ENCODE measurements at regions not wholly inside any gene's neighbourhood (a gene's known extent, or its start where the extent isn't known, plus 50 kb on each side); places are given as distances from the start of the nearest gene placed in this dataset.

DNA sequence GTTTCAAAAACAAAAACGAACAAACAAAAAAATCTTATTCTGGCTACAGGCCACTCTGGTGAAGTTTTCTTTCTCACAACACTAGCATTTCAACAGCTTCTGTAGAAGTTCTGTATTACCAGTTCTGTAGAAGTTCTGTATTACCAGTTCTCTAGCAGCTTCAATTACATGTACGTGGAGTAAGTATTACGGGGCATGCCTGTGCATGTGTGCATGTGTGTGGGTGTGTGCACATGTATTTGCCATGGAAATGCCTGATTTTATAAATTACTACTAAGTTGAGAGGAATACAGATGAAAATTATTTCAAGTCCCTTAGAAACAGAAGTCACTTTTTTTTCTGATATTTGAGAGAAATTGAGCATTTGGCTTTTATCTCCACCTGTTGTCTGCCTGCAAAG lies 414.2 kb downstream of the FOXO1 start:
- no peak for DNase-seq (ENCODE audit: low spot score)

DNA sequence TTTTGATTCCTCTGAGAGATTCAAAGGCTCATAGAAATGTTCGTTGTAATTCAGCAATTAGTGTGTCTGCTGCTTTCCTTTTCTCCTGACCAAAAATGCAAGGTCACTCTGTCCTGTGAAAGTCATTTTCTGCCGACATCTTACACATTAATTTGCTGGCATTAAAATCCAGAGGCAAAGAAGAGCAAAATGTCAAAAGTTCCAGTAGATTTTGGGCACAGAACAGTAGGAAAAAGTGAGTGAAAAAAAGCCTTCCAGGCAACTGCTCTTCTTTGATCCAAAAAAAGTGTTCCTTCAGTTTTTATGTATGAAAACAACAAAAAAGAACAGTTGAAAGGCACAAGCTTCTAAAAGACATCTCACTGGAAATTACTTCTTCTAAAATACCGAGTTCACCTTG lies 413.8 kb downstream of the FOXO1 start:
- no peak for DNase-seq (ENCODE audit: low spot score)

DNA sequence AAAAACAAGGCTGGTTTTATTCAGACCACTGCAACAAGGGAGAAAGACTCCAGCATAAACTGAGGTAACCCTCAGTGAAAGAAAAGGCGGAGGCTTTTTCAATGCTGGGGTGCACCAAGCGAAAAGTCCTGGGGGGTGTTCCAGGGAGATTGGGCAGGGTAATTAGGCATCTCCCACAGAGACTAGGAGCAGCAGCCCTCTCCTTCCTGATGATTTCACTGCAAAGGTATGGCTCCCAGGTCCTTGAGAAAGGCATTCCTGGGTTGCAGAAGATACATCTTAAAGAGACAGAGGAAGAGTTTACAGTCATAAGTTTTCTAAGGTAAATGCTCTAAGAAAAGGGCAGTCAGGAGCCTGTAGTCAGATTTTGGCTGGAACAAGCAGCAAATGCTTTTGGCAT lies 412.0 kb downstream of the FOXO1 start:
- no peak for DNase-seq (ENCODE audit: low spot score)

DNA sequence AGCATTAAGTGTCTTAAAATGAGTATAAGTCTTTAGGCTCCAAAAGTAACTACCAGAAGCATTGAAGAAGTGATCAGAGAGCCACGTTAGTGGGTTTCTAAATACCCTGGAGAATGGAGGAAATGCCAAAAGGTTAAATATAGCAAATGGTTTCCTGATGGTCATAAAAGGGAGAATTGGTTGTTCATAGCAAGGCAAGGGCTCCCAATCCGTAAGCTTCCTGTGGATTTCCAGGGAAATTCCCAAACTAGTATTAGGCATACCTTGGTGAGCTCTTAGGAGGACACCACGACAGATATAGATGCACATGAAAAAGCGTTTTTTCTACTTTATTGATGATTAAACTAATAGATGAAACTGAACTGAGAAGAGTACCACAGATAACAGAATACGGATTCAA lies 410.9 kb downstream of the FOXO1 start:
- DNase-seq (ENCODE audit: low spot score), result no peak

DNA sequence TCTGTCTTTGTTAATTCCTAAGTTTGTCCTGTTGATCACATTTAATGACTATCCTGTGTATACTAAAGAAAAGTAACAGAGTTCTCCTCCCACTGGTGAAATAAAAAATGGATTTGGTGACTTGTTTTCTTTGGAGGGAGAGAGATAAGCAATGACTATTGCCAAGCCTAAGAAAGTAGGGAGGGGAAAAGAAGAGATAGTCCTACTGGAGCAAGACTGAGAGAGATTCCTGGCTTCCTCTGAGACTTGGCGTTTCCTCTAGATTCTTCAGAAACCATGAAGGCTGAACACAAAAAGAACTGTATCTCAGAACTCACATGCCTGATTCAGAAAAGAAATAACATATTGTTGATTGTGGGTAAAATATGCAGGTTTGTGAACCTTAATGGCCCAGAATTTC lies 406.5 kb downstream of the FOXO1 start:
- no peak for DNase-seq (ENCODE audit: low spot score)

DNA sequence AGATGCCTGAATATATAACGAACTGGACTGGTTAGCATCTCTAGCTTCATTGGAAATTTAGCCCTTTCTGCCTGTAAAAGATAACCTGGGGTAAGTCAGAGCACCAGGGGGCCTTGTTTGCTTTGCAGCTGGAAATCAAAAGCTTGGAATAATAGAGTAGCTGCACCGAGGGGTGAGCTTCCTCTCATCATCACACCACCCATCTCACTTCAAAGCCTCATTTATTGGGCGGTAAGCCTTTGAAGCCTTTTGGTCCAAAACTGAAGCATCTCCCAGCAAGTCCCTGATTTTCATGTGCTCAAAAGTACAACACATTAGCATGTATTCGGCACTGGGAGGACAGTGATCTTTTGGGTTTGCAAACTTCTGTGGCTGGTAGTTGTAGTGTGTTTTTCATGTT lies 405.1 kb downstream of the FOXO1 start:
- peak; percentile 92 for DNase-seq (ENCODE audit: low spot score)

DNA sequence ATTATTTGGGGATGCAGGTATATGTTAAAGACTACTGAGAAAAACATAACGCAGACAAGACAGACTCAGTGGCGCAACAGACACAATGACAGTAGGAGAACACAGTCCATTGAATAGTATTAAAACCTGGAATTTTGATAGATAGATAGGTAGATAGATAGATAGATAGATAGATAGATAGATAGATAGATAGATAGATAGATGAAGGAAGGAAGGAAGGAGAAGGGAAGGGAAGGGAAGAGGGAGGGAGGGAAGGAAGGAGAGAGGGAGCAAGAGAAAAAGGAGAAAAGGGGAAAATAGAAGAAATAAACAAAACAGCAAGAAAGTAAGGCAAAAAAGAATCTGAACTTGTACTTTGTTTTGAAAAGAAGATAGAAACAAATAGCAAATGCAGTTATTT lies 404.5 kb downstream of the FOXO1 start:
- DNase-seq (ENCODE audit: low spot score), result no peak

DNA sequence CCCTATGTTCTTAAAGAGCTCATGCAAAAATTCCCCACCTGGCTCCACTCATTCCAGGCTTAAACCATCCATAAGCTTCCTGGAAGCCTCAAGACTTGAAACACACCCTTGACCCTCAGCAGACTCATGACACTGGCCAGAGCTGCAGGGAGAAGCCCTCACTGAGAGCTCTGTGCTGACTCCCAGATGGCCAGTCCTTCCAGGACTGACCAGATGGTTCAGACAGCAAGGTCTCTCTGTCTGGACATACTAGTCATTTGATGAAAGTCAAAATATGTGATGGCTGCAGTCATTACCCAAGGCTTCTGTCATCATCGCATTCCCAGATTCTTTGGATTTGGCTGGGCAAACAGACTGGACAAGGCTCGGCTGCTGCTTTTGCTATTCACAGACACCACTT lies 397.4 kb downstream of the FOXO1 start:
- no peak for DNase-seq (ENCODE audit: low spot score)

DNA sequence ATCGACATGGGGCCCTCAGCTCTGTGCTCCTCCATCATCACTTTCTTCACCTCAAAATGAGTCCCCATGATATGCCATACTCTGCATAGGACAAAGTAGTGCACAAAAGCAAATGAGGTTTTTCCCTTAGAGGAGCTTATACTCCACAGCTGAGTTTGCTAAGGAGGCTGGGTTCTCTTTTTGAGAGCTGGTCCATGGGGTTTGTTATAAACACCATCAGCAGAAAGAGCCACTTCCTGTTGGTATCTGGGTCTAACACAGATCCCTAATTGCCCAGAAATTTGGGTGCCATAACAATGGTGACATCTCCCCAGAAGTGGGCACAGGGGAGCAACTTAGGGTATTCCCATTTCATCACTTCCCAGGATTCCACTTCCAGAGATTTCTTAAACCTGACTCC lies 395.7 kb downstream of the FOXO1 start:
- DNase-seq (ENCODE audit: low spot score), result no peak

DNA sequence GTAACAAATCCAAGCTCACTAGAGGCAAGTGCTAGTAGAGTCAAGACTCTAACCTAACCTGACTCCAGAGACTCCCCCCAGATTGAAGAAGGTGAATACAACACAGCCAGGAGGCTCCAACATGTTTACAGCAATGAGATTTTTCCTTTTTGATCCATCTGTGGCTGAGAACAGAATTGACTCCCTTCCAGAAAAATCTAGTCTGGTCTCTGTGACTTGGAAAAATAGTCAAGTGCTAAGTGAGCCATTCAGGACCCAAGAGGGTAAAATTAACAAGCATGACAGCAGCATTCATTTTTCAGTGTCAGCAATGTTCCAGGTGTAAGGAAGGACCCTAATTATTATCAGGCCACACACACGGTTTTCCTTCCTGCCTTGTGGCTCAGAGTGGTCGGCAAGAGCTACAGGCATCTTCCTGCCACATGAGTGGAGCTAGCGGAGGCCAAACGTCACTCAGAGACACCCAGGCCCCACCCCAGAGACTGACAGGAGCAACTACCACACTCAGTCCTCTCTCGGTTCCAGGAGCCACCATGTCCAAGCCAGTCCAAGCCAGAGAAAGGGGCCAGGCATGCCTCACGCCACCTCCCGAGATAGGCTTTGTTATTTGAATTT lies 395.1 kb downstream of the FOXO1 start:
- DNase-seq (ENCODE audit: low spot score), result no peak

DNA sequence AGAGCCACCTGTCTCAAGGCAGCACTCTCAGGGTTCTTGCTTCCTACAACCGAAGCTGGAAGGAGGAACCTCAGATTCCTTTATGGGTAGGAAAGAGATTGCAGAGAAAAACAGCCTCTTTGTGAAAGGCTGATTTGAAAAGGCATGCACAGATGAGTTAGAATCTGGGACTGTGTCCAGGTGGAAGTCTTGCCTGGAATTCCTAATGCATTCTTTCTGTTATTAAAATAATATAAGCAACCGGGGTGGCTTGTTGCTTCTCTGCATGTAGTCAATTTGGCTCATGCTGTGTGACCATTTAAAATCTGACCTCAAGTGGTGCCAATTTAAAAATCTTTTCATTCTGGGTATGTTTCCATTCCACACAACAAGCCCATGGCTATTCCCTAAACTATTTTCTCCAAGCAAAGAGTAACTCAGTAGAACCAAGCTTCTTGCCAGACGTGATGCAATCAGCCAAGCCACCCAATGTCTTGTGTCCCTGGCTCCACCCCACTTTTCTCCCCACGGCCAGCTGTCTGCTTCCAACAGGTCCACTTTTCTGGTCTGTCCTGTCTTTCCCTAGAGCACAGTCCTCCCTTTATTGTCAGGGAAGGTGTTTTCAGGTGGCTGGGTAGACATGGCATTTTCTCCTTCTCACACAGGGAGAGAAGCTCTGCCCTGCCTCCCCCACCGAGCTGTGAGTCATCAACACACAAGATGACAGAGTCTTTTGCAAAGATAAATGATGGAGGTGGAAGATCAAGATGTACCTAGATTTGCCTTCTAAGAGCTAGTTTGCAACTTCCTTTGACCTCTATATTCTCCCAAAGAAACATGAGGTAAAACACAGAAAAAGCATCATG lies 394.3 kb downstream of the FOXO1 start:
- peak; percentile 15 for DNase-seq (ENCODE audit: low spot score)

DNA sequence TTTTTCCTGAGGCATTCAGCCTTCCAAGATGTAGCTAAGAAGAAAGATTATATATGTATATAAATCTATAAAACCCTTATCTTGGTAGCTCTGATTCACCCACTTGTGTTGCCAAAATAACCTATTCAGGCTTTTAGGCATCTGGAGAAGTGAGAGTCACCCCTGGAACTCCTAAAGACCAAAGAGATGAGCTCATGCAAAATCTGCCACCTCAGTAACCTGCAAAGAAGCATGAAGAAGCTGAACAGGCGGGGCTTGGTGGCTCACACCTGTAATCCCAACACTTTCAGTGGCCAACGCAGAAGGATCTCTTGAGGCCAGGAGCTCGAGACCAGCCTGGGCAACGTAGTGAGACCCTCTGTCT lies 393.7 kb downstream of the FOXO1 start:
- DNase-seq (ENCODE audit: low spot score), result no peak

DNA sequence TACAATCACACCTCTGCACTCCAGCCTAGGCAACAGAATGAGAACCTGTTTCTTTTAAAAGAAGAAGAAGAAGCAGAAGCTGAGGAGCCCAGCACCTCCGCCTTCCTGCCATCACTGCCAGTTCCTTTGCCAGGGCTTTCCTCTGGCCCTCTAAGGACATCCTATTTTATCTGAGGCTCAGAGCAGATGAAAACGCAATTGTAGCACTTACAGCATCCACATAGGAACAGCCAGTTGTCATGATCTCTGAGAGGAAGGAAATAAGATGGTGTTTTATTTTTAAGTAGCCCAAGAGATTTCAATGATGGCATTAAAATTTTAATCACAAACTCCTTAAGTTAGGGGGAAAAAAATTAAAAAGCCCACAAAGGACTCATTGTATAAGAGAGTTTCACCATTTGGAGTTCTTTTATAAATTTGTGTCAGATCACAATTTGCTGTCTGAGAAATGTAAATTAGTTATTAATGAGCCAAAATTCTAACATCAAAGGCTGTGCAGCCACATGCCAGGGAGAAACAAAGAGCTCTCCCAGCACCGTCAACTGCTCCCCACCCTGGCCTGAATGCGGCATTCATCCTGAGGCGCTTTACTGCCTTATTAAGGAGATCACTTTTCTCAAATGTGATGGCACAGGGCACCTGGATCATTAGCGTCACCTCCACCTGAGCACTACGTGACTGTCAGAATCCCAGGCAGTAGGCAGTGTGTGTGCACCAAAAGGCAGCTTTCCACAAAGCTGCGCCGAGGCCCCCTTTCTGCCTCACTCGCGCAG lies 393.0 kb downstream of the FOXO1 start:
- no peak for DNase-seq (ENCODE audit: low spot score)

DNA sequence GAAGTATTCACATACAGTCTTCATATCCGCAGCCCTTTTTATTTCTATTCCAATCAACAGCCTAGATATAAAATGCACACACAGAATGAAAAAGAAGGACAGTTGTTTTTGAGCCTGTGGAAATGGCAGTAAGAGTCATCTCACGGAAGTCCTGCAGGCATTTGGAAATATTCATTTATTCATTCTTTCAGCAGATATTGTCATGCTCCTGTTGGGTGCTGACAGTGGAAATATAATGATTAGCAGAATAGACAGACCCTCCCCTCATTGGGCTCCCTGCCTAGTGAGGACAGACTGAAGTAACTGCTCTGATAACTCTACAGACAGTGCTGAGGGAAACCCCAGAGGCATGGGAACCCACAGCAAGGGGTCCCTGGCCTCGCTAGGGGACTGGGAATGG lies 392.3 kb downstream of the FOXO1 start:
- no peak for DNase-seq (ENCODE audit: low spot score)

DNA sequence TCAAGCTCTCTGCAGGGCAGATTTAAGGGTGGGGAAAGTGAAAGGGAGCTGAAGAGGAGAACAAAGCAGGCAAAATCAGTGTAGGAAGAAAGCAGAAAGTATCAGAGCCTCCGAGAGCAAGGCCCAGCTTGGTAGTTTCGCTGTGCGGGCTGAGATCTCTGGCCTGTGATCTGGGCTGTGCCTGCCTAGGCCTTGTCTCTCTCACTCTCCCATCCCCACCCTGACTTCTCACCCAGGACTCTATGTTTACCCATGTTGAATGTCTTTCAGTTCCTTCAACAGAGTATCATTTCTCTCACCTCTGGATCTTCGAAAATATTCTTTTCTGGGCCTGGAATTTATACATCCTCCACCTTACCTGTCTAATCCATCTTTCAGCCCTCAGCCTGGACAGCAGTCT lies 391.3 kb downstream of the FOXO1 start:
- DNase-seq (ENCODE audit: low spot score), result no peak

DNA sequence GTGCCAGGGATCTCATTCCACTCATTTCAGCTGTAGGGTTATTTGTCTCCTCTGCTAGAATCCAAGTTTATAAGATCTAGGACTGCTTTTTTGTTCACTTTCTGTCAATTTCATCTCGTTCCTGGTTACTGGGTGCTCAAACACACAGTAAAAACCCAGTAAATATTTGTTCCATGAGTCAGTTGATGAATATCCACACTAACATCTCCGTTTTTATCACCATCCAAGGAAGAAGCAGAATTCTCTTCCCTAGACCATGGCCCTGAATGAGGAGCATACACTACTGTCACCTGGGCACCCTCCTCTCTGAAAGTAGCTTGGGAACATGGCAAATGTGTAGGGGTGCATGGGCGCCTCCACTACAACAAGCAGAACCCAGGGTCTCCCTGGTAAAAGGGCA lies 390.8 kb downstream of the FOXO1 start:
- no peak for DNase-seq (ENCODE audit: low spot score)

DNA sequence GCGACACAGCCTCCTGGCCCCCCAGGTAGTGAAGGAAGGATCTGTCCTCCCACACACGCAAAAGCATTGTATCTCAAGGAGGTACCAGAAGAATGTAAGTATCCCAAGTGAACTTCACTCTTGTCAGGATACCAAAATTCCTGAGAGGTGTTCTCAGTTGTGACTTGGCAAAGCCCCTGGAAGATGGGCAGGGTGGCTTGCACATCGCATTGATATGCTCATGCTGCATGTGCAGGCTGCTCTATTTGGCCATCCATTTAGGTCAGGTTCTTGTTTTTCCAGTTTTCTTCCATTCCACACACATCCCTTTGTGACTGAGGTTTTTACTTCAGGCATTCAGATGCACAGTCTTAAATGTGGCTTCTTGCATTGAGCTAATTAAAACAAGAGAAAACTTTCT lies 382.8 kb downstream of the FOXO1 start:
- DNase-seq (ENCODE audit: low spot score), result no peak

DNA sequence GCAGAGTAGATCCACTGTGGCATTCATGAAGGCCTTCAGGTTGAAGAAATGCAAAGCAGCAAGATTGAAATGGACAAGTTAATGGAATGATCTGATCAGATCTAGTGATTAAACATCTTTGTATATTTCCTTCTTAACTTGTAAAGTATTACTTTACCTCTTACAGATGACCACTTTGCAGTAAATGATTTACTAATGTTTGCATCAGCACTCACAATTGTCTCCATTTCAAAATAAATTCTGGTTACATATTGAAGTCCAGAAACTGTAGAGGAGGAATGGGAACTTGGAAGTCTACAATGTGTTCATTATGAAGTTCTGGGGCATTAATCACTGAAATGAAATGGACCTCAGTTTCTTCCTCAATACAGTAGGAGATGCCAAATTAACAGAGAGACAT lies 380.8 kb downstream of the FOXO1 start:
- no peak for DNase-seq (ENCODE audit: low spot score)

DNA sequence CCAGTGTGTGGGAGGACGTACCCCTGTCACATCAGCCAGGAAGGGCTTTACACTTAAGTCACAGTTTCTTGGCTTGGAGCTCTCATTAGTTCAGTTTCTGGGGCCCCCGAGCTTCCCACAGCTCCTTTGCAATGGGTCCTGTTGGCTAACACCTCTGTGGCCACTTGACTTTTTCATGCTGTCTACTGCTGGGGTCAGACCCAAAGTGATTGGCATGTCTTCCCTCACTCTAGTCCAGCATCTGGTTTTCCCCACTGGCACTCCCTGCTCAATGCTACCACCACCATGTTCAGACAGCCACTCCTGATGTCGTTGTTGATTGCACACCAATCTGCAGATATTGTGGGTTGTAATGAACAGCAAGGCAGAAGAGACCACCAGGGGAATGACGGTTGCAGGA lies 379.0 kb downstream of the FOXO1 start:
- DNase-seq (ENCODE audit: low spot score), result no peak

DNA sequence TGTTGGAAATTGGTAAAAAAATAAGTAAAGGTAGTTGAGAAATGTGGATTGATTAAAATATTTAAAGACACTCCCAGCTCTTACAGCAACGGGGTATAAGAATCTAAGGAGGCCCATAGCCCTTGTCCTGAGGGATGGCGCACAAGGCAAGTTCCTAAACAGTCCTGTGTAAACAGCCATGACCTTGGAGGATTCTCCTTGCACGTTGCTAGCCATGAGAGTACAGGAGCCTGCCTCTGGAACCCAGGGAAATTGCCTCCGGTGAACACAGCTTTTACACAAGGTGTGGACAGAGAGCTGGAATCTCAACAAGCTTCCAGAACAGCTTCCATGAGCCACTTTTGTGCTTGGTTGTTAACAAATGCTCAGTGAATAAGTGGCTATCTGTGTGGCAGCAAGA lies 378.2 kb downstream of the FOXO1 start:
- DNase-seq (ENCODE audit: low spot score), result no peak

DNA sequence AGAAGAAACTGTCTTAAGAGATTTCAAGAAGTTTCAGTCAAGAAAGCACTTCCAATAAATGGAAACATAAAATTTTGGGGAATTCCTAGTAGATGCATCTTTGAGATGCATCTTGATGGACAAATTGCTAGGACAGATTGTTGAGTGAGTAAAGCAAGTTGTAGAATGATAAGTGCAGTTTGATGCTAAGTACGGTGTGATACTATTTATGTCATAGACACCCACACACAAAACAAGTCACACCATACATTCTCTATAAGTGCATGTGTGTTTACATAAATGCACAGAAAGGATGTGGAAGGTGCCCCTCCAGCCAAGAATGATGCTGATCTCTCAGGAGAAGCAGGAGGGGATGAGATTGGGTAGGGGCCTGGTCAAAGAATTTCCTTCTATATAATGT lies 375.7 kb downstream of the FOXO1 start:
- DNase-seq (ENCODE audit: low spot score), result no peak

DNA sequence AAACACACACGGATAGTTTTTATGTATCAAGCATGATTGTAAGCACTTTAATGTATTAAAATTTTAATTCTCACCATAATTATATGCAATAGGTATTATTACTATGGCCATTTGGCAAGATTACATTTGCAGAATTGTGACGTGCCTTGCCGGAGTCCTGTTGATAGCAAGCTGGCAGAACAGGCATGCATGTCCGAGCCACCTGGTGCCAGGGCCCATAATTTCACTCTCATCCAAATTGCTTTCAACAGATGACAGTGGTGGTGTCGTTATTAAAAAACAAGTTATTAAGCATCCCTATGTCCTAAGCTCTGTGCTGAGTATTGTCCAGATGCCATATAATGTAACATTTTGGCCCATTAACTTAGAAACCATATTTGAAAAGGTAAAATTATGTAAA lies 374.3 kb downstream of the FOXO1 start:
- no peak for DNase-seq (ENCODE audit: low spot score)

DNA sequence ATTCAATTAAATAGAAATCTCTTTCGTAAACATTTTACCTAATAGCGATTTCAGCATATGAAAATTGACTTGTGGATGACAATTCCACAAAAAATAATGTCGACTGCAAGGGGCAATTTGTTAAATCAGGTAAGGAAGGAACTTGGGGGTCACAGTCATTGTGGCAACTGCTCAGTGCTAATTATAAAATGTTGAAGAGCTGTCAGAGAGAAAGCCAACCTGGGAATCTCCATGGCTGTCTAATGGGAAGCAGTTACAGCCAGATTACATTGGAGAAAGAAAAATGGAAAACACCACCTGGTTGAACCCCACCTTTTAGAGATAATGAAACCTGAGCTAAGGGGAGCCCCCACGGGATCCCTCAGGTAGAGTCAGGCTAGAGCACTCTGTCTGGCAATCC lies 373.9 kb downstream of the FOXO1 start:
- DNase-seq (ENCODE audit: low spot score), result no peak

All from SW480 (cell line).